Endothelial cell of umbilical vein (primary cell): ENCODE measurements at regions not wholly inside any gene's neighbourhood (a gene's known extent, or its start where the extent isn't known, plus 50 kb on each side); places are given as distances from the start of the nearest gene placed in this dataset.

Experiments used
- BruUV-seq: library from RNA; stranded (reverse); fragments of 400-500 nt; replicated peaks from 2 replicates; lab custom pipeline; 2021; lab: Mats Ljungman, UMichigan
- CTCF ChIA-PET: fragments of 300-600, 350-600 bp; sonication (Branson Sonifier 250); formaldehyde crosslinking; loops from one replicate; lab custom pipeline; 2021; ENCODE audit warnings: antibody characterized with exemption, inconsistent platforms; lab: Charles Lee
- POLR2A ChIA-PET: fragments of 300-600, 350-600 bp; sonication (Branson Sonifier 250); formaldehyde crosslinking; loops from one replicate; lab custom pipeline; 2021; ENCODE audit warnings: antibody characterized with exemption, inconsistent platforms; lab: Charles Lee
- DNase-seq: peaks from one replicate; pipeline ENCODE4 v3.0.0-alpha.2; 2011; ENCODE audit warnings: low read depth, low spot score
- FAIRE-seq: peaks from 2 replicates; lab custom pipeline; 2011; peaks lifted over from hg19 to GRCh38; lab: Jason Lieb, UNC
- H2AFZ ChIP-seq: 2 replicates; pipeline ENCODE4 v1.6.0; 2012; ENCODE audit warnings: low read depth, low read length, control low read depth, inconsistent platforms
- H3K27ac ChIP-seq: 2 replicates; pipeline ENCODE4 v1.5.1; 2011; ENCODE audit warnings: low read depth, mild to moderate bottlenecking, control low read depth, low read length, moderate library complexity; ENCODE audit not compliant: insufficient read depth
- H3K27me3 ChIP-seq, 2 experiments: 2 replicates each; pipeline versions ENCODE4 v1.6.0 to v1.6.1; 2011; ENCODE audit warnings: low read length in 2 of 2, mixed read lengths in 1 of 2; ENCODE audit not compliant: control insufficient read depth in 2 of 2, insufficient read depth in 2 of 2
- H3K36me3 ChIP-seq, 2 experiments: 2 replicates in 1 of 2; 3 replicates in 1 of 2; pipeline ENCODE4 v1.5.1; 2011; ENCODE audit warnings: low read length in 2 of 2, mild to moderate bottlenecking in 1 of 2, moderate library complexity in 1 of 2; ENCODE audit not compliant: control insufficient read depth in 2 of 2, insufficient read depth in 2 of 2; ENCODE audit errors: extremely low read depth in 1 of 2
- H3K4me1 ChIP-seq: 3 replicates; pipeline ENCODE4 v1.5.1; 2011; ENCODE audit warnings: mild to moderate bottlenecking, low read length; ENCODE audit not compliant: control insufficient read depth, insufficient read depth; ENCODE audit errors: extremely low read depth
- H3K4me2 ChIP-seq: 2 replicates; pipeline ENCODE4 v1.6.1; 2011; ENCODE audit warnings: low read length, control low read depth, mixed read lengths; ENCODE audit not compliant: insufficient read depth
- H3K4me3 ChIP-seq, 3 experiments: fragments of 200-600 bp in 1 of 3; sonication (generic), shearing (Covaris generic) in 1 of 3; replicated peaks in 1 of 3; 2 replicates each; pipeline ENCODE4 v1.5.1; 2011 to 2016; ENCODE audit warnings: control low read depth in 3 of 3, low read length in 3 of 3, mild to moderate bottlenecking in 2 of 3, inconsistent platforms in 1 of 3, low read depth in 1 of 3, moderate library complexity in 1 of 3; ENCODE audit not compliant: insufficient read depth in 1 of 3
- H3K79me2 ChIP-seq: 2 replicates; pipeline ENCODE4 v1.6.0; 2012; ENCODE audit warnings: low read length, inconsistent platforms; ENCODE audit not compliant: control insufficient read depth, insufficient read depth
- H3K9ac ChIP-seq: replicated peaks from 2 replicates; pipeline ENCODE3; 2011; ENCODE audit warnings: low read length, control low read depth; ENCODE audit not compliant: insufficient read depth; ENCODE audit errors: extremely low read depth
- H3K9me1 ChIP-seq: replicated peaks from 3 replicates; pipeline ENCODE4 v1.6.0; 2011; ENCODE audit warnings: mild to moderate bottlenecking, low read length; ENCODE audit not compliant: control insufficient read depth, insufficient read depth; ENCODE audit errors: extremely low read depth
- H3K9me3 ChIP-seq: replicated peaks from 2 replicates; pipeline ENCODE4 v1.5.1; 2012; ENCODE audit warnings: low read length, inconsistent platforms; ENCODE audit not compliant: control insufficient read depth, insufficient read depth
- H4K20me1 ChIP-seq: replicated peaks from 2 replicates; pipeline ENCODE3; 2011; ENCODE audit warnings: mild to moderate bottlenecking, low read length; ENCODE audit not compliant: control insufficient read depth, insufficient read depth; ENCODE audit errors: extremely low read depth
- EZH2 ChIP-seq: IDR thresholded peaks from 2 replicates; pipeline ENCODE4 v1.6.1; 2012; ENCODE audit warnings: borderline replicate concordance, low read depth, mild to moderate bottlenecking, moderate library complexity, low read length, inconsistent platforms; ENCODE audit not compliant: severe bottlenecking
- JUN ChIP-seq: IDR thresholded peaks from 2 replicates; pipeline ENCODE4 v1.6.1; 2011; ENCODE audit warnings: borderline replicate concordance, low read depth; ENCODE audit not compliant: insufficient read length, insufficient read depth
- POLR2A ChIP-seq: IDR thresholded peaks from 2 replicates; pipeline ENCODE4 v1.6.1; 2012; ENCODE audit warnings: low read depth, mild to moderate bottlenecking, control low read depth, low read length
- POLR2AphosphoS5 ChIP-seq: IDR thresholded peaks from 2 replicates; pipeline ENCODE4 v1.6.1; 2012; ENCODE audit warnings: low read depth, mild to moderate bottlenecking, control low read depth, low read length, moderate library complexity; ENCODE audit not compliant: insufficient read depth
- dilution Hi-C: fragments of 300-500 bp; cut with MboI; formaldehyde crosslinking; loops from one replicate; pipeline ENCODE4 v1.15.0; 2019; ENCODE audit warnings: low sequenced_read_pairs; ENCODE audit not compliant: extremely low pct_ligation_motif_present
- intact Hi-C: fragments of 100-400 bp; cut with micrococcal nuclease; formaldehyde crosslinking; loops from one replicate; pipeline ENCODE4 v1.10.0; 2022
- TF ChIP-seq, protein P1 (sequence below), 2 donors: IDR thresholded peaks; 1 replicate in 1 of 2; 2 replicates in 1 of 2; pipeline ENCODE4 v1.5.1; 2011; ENCODE audit warnings: low read length in 2 of 2, mild to moderate bottlenecking in 2 of 2, moderate library complexity in 2 of 2, control low read depth in 1 of 2, inconsistent platforms in 1 of 2, low read depth in 1 of 2; ENCODE audit not compliant: insufficient read depth in 1 of 2; ENCODE audit errors: extremely low read depth in 1 of 2
- TF ChIP-seq, protein P2 (sequence below): IDR thresholded peaks from 2 replicates; pipeline ENCODE4 v1.6.1; 2011; ENCODE audit not compliant: insufficient read depth, insufficient read length

DNA sequence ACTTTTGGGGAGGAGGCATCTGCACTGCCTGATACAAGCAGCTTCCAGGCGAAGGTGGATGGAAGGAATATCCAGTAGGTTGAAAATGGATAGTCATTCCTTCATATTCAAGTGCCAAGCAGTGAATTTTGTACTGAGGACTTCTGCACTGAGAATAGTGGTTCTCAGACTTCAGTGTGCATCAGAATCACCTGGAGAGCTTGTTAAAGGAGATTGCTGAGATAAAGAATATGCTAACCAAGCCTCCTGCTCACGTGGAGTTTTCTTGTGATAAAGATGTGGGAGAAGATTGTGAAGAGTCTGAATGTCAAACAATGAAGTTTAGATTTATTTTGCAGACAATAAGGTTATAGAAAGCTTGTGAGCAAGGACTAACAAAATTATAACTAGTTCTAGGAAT, 97.8 kb downstream of the HFE start:
- intact Hi-C loops: no loop called here
- POLR2A ChIA-PET: interaction anchor here (2.6 kb wide), 1 partner anchor 28 kb away, joined by 27 read pairs; a partner anchor contains a TSS
- Histone ChIP-seq H4K20me1 (no peaks in the 10 kb centered on the region), H3K9me1 (no peaks in the 10 kb centered on the region), H3K27me3 (no peaks in the 10 kb centered on the region), H3K9me3 (no peaks in the 10 kb centered on the region), H3K36me3 (no peaks in the 10 kb centered on the region), H3K4me3 (no peak overlapping the region), H3K4me2 (no peak overlapping the region), H3K4me1 (peaks cover 20% of the 10 kb centered on the region), H3K9ac (no peak overlapping the region), H3K79me2 (no peaks in the 10 kb centered on the region), H2AFZ (no peak overlapping the region), H3K27ac (no peak overlapping the region)
- TF ChIP-seq POLR2A (no peak), EZH2 (no peak)
- no peak for FAIRE-seq
- CTCF ChIA-PET: no interaction called here
- DNase-seq: no peak
- BruUV-seq: no TSS peak
- dilution Hi-C loops: no loop called here

DNA sequence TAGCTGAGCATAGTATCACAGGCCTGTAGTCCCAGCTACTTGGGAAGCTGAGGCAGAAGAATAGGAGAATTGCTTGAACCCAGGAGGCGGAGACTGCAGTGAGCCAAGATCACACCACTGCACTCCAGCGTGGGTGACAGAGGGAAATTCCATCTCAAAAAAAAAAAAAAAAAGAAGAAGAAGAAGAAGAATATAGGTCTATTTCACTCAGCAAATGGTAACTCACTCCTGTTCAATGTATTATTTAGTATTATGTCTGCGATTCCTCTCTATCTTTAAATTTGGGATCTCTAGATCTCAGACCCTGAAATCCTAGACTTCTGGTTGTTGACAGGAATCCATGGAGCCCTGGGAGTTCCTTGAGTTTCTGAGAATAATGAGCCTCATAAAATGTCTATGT, 98.6 kb downstream of the HFE start:
- dilution Hi-C loops: no loop called here
- intact Hi-C loops: no loop called here

More for the DNA sequence above, 98.6 kb downstream of the HFE start:
- Histone ChIP-seq H3K4me2 (no peak overlapping the region), H3K9ac (no peak overlapping the region), H3K4me1 (peaks cover 20% of the 10 kb centered on the region), H3K27me3 (no peaks in the 10 kb centered on the region), H2AFZ (no peak overlapping the region), H3K4me3 (no peak overlapping the region), H3K36me3 (no peaks in the 10 kb centered on the region), H3K9me3 (no peaks in the 10 kb centered on the region), H3K79me2 (no peaks in the 10 kb centered on the region), H3K27ac (no peak overlapping the region), H3K9me1 (no peaks in the 10 kb centered on the region), H4K20me1 (no peaks in the 10 kb centered on the region)
- TF ChIP-seq POLR2A: no peak
- TF ChIP-seq, protein P1, sequence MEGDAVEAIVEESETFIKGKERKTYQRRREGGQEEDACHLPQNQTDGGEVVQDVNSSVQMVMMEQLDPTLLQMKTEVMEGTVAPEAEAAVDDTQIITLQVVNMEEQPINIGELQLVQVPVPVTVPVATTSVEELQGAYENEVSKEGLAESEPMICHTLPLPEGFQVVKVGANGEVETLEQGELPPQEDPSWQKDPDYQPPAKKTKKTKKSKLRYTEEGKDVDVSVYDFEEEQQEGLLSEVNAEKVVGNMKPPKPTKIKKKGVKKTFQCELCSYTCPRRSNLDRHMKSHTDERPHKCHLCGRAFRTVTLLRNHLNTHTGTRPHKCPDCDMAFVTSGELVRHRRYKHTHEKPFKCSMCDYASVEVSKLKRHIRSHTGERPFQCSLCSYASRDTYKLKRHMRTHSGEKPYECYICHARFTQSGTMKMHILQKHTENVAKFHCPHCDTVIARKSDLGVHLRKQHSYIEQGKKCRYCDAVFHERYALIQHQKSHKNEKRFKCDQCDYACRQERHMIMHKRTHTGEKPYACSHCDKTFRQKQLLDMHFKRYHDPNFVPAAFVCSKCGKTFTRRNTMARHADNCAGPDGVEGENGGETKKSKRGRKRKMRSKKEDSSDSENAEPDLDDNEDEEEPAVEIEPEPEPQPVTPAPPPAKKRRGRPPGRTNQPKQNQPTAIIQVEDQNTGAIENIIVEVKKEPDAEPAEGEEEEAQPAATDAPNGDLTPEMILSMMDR (IDR thresholded peaks at IDR 0.05; ENCODE audit: extremely low read depth in 1 of 2, insufficient read depth in 1 of 2, low read depth in 1 of 2, low read length in 2 of 2): no peak
- TF ChIP-seq, protein P2, sequence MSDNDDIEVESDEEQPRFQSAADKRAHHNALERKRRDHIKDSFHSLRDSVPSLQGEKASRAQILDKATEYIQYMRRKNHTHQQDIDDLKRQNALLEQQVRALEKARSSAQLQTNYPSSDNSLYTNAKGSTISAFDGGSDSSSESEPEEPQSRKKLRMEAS: no peak
- TF ChIP-seq EZH2: no peak
- TF ChIP-seq POLR2AphosphoS5: no peak
- TF ChIP-seq JUN: no peak
- FAIRE-seq: no peak
- ChIA-PET POLR2A (no interaction called here), CTCF (no interaction called here)
- BruUV-seq: no TSS peak
- DNase-seq: no peak
